Duodenal mucosa (tissue), 2 donors: ENCODE measurements at regions not wholly inside any gene's neighbourhood (a gene's known extent, or its start where the extent isn't known, plus 50 kb on each side); places are given as distances from the start of the nearest gene placed in this dataset.

ENCODE experiments used
- H3K27ac ChIP-seq: one replicate; pipeline ENCODE4 v1.7.0; 2013; ENCODE audit warnings: low read depth, low read length
- H3K27me3 ChIP-seq, 2 donors: one replicate each; pipeline ENCODE4 v1.7.0; 2013; ENCODE audit warnings: low read length in 2 of 2, control low read depth in 1 of 2; ENCODE audit not compliant: insufficient read depth in 2 of 2, control insufficient read depth in 1 of 2
- H3K36me3 ChIP-seq, 2 donors: one replicate each; pipeline ENCODE4 v1.7.0; 2013; ENCODE audit warnings: low read length in 2 of 2, control low read depth in 1 of 2; ENCODE audit not compliant: insufficient read depth in 2 of 2, control insufficient read depth in 1 of 2
- H3K4me1 ChIP-seq, 2 donors: one replicate each; pipeline ENCODE4 v1.7.0; 2013; ENCODE audit warnings: low read length in 2 of 2, control low read depth in 1 of 2; ENCODE audit not compliant: insufficient read depth in 2 of 2, control insufficient read depth in 1 of 2
- H3K4me3 ChIP-seq, 2 donors: one replicate each; pipeline ENCODE4 v1.7.0; 2013; ENCODE audit warnings: low read length in 2 of 2, low read depth in 1 of 2
- H3K9ac ChIP-seq, 2 donors: one replicate each; pipeline ENCODE4 v1.7.0; 2013; ENCODE audit warnings: low read length in 2 of 2, low read depth in 1 of 2
- H3K9me3 ChIP-seq, 2 donors: one replicate each; pipeline ENCODE4 v1.7.0; 2013; ENCODE audit warnings: low read length in 2 of 2, control low read depth in 1 of 2; ENCODE audit not compliant: control insufficient read depth in 1 of 2

DNA sequence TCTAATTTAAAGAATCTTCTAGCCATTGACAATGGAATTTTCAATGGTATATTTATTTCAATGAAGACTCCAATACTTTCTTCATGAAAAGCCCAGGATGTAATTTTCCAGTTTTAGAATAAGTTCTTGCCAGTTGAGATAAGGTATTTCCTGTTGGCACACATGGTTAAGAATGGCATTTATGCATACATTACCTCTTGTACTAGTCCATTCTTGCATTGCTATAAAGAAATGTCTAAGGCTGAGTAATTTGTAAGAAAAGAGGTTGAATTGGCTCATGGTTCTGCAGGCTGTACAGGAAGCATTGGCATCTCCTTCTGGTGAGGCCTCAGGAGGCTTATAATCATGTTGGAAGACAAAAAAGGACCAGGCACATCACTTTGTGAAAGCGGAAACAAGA, 1179.6 kb downstream of the AMY1C start:
- Histone ChIP-seq H3K27me3 (no peaks in the 10 kb centered on the region), H3K4me1 (no peaks in the 10 kb centered on the region), H3K9ac (no peak overlapping the region), H3K4me3 (no peak overlapping the region), H3K9me3 (peaks cover 0 to 6% of the 10 kb centered on the region in 2 donors), H3K27ac (no peak overlapping the region), H3K36me3 (no peaks in the 10 kb centered on the region)

DNA sequence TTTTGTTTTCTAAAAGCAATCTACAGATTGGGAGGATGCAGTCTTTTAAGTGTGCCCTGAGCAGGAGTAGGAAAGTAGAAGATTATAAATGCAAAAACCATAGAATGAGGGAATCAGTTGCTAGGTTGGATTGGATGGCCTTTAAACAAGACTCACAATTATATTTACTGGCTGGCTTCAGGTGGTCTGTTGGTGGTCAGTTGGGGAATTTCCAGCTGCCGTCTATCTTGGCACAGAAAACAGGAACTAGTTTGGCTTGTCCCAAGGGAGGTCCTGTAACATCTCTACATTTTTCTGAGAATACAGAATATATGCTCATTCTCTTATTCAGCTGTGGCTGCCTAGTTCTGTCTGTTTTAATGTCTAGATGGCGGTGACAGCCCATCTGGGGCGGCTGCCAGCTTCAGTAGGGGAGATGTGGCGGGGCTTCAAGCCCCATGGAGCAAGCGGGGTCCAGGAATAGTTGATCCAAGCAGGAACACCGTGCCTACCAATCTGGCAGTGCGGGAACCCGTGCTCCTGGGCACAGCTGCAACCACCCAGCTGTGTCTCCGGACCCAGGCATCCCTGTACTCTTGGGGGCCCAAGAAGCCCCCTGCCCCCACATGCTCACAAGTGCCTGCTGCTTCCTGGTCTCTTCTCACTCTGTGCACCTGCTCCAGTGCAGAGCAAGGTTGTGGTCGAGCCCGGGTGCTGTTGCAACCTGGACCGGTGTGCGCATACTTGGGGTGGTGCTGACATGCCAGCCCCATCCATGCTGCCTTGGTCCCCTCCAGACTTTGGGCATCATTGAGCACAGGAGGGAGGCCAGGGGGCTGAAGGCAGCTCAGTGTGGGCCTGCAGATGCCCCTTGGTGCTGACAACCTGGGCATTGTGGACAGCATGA, 1182.6 kb downstream of the AMY1C start:
- no peak overlapping the region for H3K27ac ChIP-seq
- H3K9ac ChIP-seq, result no peak overlapping the region
- H3K4me1 ChIP-seq, result no peaks in the 10 kb centered on the region
- no peak overlapping the region for H3K4me3 ChIP-seq
- H3K9me3 ChIP-seq, result peaks cover 0 to 6% of the 10 kb centered on the region in 2 donors
- H3K36me3 ChIP-seq, result no peaks in the 10 kb centered on the region
- H3K27me3 ChIP-seq, result no peaks in the 10 kb centered on the region

DNA sequence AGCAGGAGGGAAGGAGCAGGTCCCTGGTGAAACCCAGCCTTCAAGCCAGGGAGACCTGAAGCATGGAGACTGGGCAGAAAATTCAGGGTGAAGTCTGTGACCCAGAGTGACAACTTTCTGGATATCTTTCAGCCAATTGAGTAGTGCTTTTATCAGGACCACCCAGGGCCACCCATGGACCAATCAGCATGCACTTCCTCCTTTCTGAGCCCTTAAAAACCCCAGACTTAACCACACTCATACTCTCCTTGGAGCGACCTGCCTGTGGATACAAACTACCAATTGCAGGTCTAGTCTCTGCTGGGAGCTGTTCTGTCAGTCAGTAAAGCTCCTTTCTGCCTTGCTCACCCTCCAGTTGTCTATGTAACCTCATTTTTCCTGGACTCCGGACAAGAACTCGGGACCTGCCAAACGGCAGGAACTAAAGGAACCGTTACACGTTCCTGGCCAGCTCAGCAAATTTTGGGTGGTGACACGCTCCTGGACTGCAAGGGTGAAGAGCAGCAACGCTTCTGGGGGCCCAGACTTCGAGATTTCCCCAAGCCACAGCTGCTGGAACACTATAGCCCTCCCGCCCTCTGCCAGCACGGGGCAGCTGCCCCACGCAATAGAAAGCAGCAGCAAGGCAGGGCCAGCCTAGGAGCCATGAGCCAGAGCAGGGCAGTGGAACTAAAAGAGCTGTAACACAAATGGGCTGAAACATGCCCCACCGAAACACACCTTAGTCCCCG, 1183.4 kb downstream of the AMY1C start:
- no peaks in the 10 kb centered on the region for H3K27me3 ChIP-seq
- H3K36me3 ChIP-seq, result no peaks in the 10 kb centered on the region
- no peak overlapping the region for H3K4me3 ChIP-seq
- no peak overlapping the region for H3K9ac ChIP-seq
- no peak overlapping the region for H3K27ac ChIP-seq
- H3K4me1 ChIP-seq, result no peaks in the 10 kb centered on the region
- H3K9me3 ChIP-seq, result peaks cover 0 to 6% of the 10 kb centered on the region in 2 donors

DNA sequence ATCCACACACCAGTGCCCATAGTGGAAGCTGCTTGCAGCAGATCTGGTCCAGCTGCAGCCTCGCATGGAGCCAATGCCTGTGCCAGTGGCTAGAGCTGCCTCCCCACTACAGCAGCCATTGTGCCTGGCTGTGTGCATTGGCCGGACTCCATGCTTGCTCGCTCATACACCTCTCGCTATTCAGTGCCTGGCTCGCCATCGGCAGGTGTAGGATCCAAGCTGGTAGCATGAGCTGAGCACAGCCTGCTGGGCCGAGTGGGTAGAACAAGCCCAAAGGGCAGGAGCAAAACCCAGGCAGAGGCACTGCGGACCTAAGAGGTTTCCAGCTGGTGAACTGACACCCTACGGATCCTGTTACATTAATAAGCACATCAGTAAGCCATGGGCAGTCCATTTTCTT, 1184.1 kb downstream of the AMY1C start:
- Histone ChIP-seq H3K36me3 (no peaks in the 10 kb centered on the region), H3K27ac (no peak overlapping the region), H3K9ac (no peak overlapping the region), H3K9me3 (peaks cover 0 to 6% of the 10 kb centered on the region in 2 donors), H3K4me1 (no peaks in the 10 kb centered on the region), H3K27me3 (no peaks in the 10 kb centered on the region), H3K4me3 (no peak overlapping the region)

DNA sequence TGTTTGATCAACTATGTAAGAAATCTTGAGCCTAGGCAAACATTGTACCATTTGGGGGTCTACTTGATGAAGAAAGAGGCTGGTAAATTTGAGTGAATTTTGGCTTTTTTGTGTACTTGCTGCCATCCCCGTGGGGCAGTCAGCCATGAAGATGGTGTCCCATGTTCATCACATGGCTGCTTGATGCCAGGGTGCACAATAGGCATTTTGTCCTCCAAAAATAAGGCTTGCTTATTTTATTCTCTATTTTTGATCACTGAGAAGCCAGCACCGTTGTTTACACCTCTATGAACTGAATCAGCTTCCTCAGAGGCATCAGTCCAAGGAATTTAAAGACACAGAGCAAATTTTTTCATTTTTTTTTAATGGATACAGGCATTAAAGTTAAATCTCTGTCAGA, 1195.7 kb downstream of the AMY1C start:
- no peaks in the 10 kb centered on the region for H3K4me1 ChIP-seq
- no peak overlapping the region for H3K27ac ChIP-seq
- no peaks in the 10 kb centered on the region for H3K27me3 ChIP-seq
- no peak overlapping the region for H3K4me3 ChIP-seq
- H3K36me3 ChIP-seq, result no peaks in the 10 kb centered on the region
- H3K9me3 ChIP-seq, result peaks cover 0 to 5% of the 10 kb centered on the region in 2 donors
- no peak overlapping the region for H3K9ac ChIP-seq

DNA sequence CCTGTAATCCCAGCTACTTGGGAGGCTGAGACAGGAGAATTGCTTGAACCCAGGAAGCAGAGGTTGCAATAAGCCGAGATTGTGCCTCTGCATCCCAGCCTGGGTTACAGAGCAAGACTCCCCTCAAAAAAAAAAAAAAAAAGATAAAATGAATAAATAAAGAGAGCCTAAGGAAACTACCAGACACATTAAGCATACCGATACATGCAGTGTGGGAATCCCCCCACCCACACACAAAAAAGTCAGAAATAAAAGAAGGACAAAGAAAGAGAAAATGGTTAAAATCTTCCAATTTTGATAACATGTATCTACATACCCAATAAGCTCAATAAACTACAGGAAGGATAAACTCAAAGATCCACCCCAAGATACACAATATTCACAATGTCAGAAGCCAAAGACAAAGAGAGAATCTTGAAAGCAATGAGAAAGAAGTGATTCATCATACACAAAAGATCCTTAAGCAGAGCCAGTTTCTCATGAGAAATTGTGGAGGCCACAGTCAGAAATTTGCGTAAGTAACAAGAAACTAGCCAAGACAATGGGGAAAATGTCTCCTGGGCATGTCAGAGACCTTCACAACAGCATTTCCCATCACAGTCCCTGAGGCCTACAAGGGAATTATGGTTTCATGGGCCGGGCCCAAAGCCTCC, 1197.0 kb downstream of the AMY1C start:
- no peaks in the 10 kb centered on the region for H3K4me1 ChIP-seq
- H3K27ac ChIP-seq, result no peak overlapping the region
- H3K36me3 ChIP-seq, result no peaks in the 10 kb centered on the region

DNA sequence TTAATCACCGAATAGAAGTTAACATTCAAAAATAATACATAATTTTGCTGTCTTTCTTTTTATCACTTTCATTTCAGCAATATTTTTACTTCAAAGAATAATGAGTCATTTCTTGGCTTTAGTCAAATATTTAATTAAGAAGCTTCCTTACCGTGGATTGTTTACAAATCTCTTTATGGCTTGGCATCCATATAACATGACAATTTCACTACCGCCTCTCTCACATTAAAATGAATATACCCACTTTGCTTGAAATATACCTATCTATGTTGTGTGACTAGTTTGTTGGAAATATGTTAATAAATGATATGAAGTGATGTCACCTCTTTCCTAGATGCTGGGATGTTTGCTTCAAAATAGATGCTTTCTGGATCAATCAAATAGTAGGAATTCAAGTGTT, 1203.9 kb downstream of the AMY1C start:
- Histone ChIP-seq H3K27ac (no peak overlapping the region), H3K36me3 (no peaks in the 10 kb centered on the region), H3K4me1 (no peaks in the 10 kb centered on the region)

More for the DNA sequence above, 1197.0 kb downstream of the AMY1C start:
- no peak overlapping the region for H3K9ac ChIP-seq
- peaks cover 0 to 5% of the 10 kb centered on the region in 2 donors for H3K9me3 ChIP-seq
- no peak overlapping the region for H3K4me3 ChIP-seq
- H3K27me3 ChIP-seq, result no peaks in the 10 kb centered on the region

DNA sequence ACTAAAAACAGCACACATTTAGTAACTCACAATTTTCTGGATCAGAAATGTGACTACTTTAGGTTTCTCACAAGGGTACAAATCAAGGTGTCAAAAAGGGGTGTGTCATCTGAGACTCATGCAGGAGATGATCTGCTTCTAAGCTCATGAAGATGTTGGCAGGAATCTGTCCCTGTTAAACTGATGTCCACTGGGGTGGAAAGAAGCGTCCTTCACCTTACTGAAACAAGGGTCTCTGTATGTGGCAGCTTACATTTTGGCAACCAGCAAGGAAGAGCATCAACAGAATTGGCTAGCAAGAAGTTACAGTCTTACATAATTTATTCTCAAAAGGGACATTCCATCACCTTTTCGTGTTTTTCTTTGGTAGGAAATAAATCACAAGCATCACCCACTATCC, 1223.8 kb downstream of the AMY1C start:
- Histone ChIP-seq H3K4me3 (no peak overlapping the region), H3K27ac (no peak overlapping the region), H3K9me3 (no peaks in the 10 kb centered on the region), H3K4me1 (no peaks in the 10 kb centered on the region), H3K9ac (no peak overlapping the region), H3K36me3 (no peaks in the 10 kb centered on the region), H3K27me3 (no peaks in the 10 kb centered on the region)

More for the DNA sequence above, 1203.9 kb downstream of the AMY1C start:
- H3K9ac ChIP-seq, result no peak overlapping the region
- H3K9me3 ChIP-seq, result no peaks in the 10 kb centered on the region
- H3K4me3 ChIP-seq, result no peak overlapping the region
- H3K27me3 ChIP-seq, result no peaks in the 10 kb centered on the region

DNA sequence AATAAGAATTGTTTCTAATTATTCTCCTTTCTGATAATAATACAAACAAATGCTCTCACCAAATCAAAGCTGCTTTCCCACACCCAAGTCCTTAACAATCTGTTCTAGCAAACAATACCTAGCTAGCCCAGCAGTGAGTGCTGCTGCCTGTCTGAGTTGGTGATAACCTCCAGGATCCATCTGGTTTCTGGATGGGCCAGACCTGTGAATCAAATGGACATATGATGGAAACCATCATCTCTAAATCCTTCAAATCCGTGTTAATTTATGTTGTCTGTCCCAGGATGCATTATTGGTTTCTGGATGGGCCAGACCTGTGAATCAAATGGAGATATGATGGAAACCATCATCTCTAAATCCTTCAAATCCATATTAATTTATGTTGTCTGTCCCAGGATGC, 1230.0 kb downstream of the AMY1C start:
- Histone ChIP-seq H3K9me3 (peaks cover 0 to 2% of the 10 kb centered on the region in 2 donors), H3K36me3 (no peaks in the 10 kb centered on the region), H3K27ac (no peak overlapping the region), H3K4me3 (no peak overlapping the region), H3K27me3 (no peaks in the 10 kb centered on the region), H3K9ac (no peak overlapping the region), H3K4me1 (no peaks in the 10 kb centered on the region)

DNA sequence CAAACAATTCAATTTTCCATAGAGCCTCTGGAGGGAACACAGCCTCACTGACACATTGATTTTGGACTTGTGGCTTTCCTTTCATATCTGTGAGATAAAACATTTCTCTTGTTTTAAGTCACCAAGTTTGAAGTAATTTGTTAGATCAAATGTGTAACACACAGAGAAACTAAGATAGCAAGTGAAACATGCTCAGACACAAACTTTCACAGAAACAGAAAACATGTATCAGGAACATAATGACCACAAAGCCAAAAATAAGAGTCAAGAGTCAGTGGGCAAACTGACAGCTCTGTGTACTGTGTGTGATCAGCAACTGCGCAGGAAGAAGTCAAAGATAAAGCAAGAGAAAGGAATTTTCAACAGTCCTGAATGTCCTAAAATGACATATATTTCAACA, 1237.5 kb downstream of the AMY1C start:
- Histone ChIP-seq H3K36me3 (no peaks in the 10 kb centered on the region), H3K4me3 (no peak overlapping the region), H3K9ac (no peak overlapping the region), H3K9me3 (peaks cover 0 to 5% of the 10 kb centered on the region in 2 donors), H3K4me1 (no peaks in the 10 kb centered on the region), H3K27ac (no peak overlapping the region), H3K27me3 (no peaks in the 10 kb centered on the region)
